Sigmoid colon (tissue), 6 donors: ENCODE measurements at regions not wholly inside any gene's neighbourhood (a gene's known extent, or its start where the extent isn't known, plus 50 kb on each side); places are given as distances from the start of the nearest gene placed in this dataset.

ENCODE experiments used
- DNase-seq: peaks from one replicate; pipeline ENCODE4 v3.0.0-alpha.2; 2019
- H3K27ac ChIP-seq, 4 donors: fragments of 200-600 bp; sonication (generic); one replicate each; pipeline ENCODE4 v1.5.1; 2016 to 2019; ENCODE audit warnings: mild to moderate bottlenecking in 1 of 4
- H3K27me3 ChIP-seq, 3 donors: fragments of 200-600 bp; sonication (generic); one replicate each; pipeline ENCODE4 v1.5.1; 2019; ENCODE audit warnings: mild to moderate bottlenecking in 1 of 3
- H3K36me3 ChIP-seq, 4 donors: fragments of 200-600 bp; sonication (generic); one replicate each; pipeline ENCODE4 v1.5.1; 2016 to 2019
- H3K4me1 ChIP-seq, 4 donors: fragments of 200-600 bp; sonication (generic); one replicate each; pipeline ENCODE4 v1.5.1; 2017 to 2019
- H3K4me3 ChIP-seq, 4 donors: fragments of 200-600 bp; sonication (generic); one replicate each; pipeline ENCODE4 v1.5.1; 2017 to 2019; ENCODE audit warnings: mild to moderate bottlenecking in 2 of 4, moderate library complexity in 1 of 4
- H3K9me3 ChIP-seq, 4 donors: fragments of 200-600 bp in 3 of 4; sonication (generic) in 3 of 4; one replicate each; pipeline versions ENCODE4 v1.5.1 to v1.6.1; 2013 to 2019
- EP300 ChIP-seq, 4 donors: sonication (generic); formaldehyde crosslinking; IDR thresholded peaks; one replicate each; pipeline ENCODE4 v1.6.1; 2017; ENCODE audit warnings: antibody characterized with exemption in 4 of 4
- POLR2A ChIP-seq, 2 donors: fragments of 450-650 bp; IDR thresholded peaks; one replicate each; pipeline ENCODE4 v1.6.1; 2016; ENCODE audit warnings: antibody characterized with exemption in 2 of 2, mild to moderate bottlenecking in 2 of 2, moderate library complexity in 2 of 2
- POLR2AphosphoS5 ChIP-seq, 4 donors: sonication (generic); formaldehyde crosslinking; IDR thresholded peaks; one replicate each; pipeline ENCODE4 v1.6.1; 2017; ENCODE audit warnings: antibody characterized with exemption in 4 of 4
- WGBS, 2 donors: extraction: QIAGEN DNeasy Blood & Tissue Kit; methylation state at CpG; one replicate each; pipeline ENCODE4 v1.1.7; 2013; 5-methylcytosine and 5-hydroxymethylcytosine counted together
- intact Hi-C: fragments of 100-400 bp; cut with DNase I; formaldehyde crosslinking; loops from one replicate; pipeline ENCODE4 v1.15.1; 2023
- TF ChIP-seq, protein P1 (sequence below), 4 experiments: fragments of 450-650 bp in 3 of 4; fragments of 200-600 bp in 1 of 4; IDR thresholded peaks; one replicate each; pipeline ENCODE4 v1.5.1; 2016 to 2019; ENCODE audit warnings: antibody characterized with exemption in 4 of 4, mild to moderate bottlenecking in 3 of 4, moderate library complexity in 2 of 4
- donor health status: healthy with polysubstance abuse.
- donor health status: healthy.

DNA sequence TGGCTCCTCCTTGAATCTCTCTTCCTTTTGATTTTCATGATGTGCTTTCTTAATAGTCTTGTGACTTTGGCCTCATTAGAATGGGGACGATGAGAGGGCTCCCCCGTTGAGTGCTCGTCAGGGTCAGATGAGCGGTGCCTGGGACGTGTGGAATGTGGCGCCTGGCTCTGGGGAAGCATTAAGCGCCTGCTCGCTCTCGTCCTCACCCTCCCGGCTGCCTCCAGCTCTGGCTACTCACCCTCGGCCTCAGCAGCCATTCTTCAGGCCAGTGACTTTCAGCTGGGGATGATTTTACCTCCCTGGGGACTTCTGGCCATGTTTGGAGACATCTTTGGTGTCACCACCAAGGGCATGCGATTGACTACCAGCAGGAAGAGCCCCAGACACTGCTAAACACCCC, 69.7 kb downstream of the RPS6KA4 start:
- DNase-seq = no peak

GRCh38 chr11:64429970-64430369, 71.0 kb downstream of the RPS6KA4 start:
- TF ChIP-seq POLR2A (IDR thresholded peaks at IDR 0.05) = no peak
- TF ChIP-seq, protein P1, sequence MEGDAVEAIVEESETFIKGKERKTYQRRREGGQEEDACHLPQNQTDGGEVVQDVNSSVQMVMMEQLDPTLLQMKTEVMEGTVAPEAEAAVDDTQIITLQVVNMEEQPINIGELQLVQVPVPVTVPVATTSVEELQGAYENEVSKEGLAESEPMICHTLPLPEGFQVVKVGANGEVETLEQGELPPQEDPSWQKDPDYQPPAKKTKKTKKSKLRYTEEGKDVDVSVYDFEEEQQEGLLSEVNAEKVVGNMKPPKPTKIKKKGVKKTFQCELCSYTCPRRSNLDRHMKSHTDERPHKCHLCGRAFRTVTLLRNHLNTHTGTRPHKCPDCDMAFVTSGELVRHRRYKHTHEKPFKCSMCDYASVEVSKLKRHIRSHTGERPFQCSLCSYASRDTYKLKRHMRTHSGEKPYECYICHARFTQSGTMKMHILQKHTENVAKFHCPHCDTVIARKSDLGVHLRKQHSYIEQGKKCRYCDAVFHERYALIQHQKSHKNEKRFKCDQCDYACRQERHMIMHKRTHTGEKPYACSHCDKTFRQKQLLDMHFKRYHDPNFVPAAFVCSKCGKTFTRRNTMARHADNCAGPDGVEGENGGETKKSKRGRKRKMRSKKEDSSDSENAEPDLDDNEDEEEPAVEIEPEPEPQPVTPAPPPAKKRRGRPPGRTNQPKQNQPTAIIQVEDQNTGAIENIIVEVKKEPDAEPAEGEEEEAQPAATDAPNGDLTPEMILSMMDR (IDR thresholded peaks at IDR 0.05) = no peak
- no peak for TF ChIP-seq POLR2AphosphoS5 (IDR thresholded peaks at IDR 0.05)
- no peak for TF ChIP-seq EP300 (IDR thresholded peaks at IDR 0.05)
- 90 to 93% methylated on average over 12 of the region's 12 CpGs for WGBS, 2 donors
- Histone ChIP-seq H3K27me3 (no peaks in the 10 kb centered on the region), H3K27ac (no peak overlapping the region), H3K9me3 (peaks cover 0 to 3% (median 0%) of the 10 kb centered on the region in 4 donors), H3K36me3 (no peaks in the 10 kb centered on the region), H3K4me3 (no peak overlapping the region), H3K4me1 (no peaks in the 10 kb centered on the region)
- DNase-seq = no peak
- intact Hi-C loops = no loop called here

More for the DNA sequence above, 69.7 kb downstream of the RPS6KA4 start:
- no peak overlapping the region for H3K27ac ChIP-seq
- no peak for TF ChIP-seq POLR2AphosphoS5 (IDR thresholded peaks at IDR 0.05)
- no peak for TF ChIP-seq POLR2A (IDR thresholded peaks at IDR 0.05)
- TF ChIP-seq EP300 (IDR thresholded peaks at IDR 0.05) = no peak
- no peaks in the 10 kb centered on the region for H3K36me3 ChIP-seq
- H3K4me3 ChIP-seq = no peak overlapping the region
- intact Hi-C loops = no loop called here
- 76 to 79% methylated on average over 12 of the region's 12 CpGs for WGBS, 2 donors
- no peaks in the 10 kb centered on the region for H3K4me1 ChIP-seq
- H3K9me3 ChIP-seq = peaks cover 0 to 3% (median 0%) of the 10 kb centered on the region in 4 donors
- no peaks in the 10 kb centered on the region for H3K27me3 ChIP-seq

GRCh38 chr11:64430645-64431044, 71.7 kb downstream of the RPS6KA4 start:
- intact Hi-C loops = no loop called here
- TF ChIP-seq POLR2AphosphoS5 (IDR thresholded peaks at IDR 0.05) = no peak
- no peak for TF ChIP-seq POLR2A (IDR thresholded peaks at IDR 0.05)
- TF ChIP-seq, protein P1 (IDR thresholded peaks at IDR 0.05) = no peak
- TF ChIP-seq EP300 (IDR thresholded peaks at IDR 0.05) = no peak
- H3K27me3 ChIP-seq = no peaks in the 10 kb centered on the region
- no peak overlapping the region for H3K27ac ChIP-seq
- WGBS, 2 donors = 84% methylated on average over 18 of the region's 18 CpGs
- peaks cover 0 to 3% (median 0%) of the 10 kb centered on the region in 4 donors for H3K9me3 ChIP-seq
- no peaks in the 10 kb centered on the region for H3K36me3 ChIP-seq
- H3K4me1 ChIP-seq = no peaks in the 10 kb centered on the region
- DNase-seq = no peak
- no peak overlapping the region for H3K4me3 ChIP-seq

DNA sequence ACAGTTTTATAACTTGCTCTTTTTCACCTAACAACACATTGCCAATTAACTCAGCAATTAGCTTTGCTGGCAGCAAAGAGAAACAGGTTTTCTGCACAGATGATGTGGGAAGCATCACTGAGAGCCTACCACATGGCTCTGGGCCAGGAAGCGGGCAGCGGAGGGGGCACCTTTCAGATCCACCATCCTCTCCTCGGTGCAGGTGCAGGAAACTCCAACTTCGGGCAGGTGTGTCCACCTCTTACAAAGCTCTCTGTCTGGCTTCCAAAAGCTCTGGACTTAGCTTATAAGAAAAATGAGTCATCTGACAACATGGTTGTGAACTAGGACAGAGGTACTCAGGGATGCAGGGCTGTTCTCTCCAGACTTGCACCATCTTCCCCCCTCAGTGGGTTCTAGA, 77.0 kb downstream of the RPS6KA4 start:
- peak; percentile 32 for DNase-seq
- Histone ChIP-seq H3K36me3 (no peaks in the 10 kb centered on the region), H3K4me1 (no peaks in the 10 kb centered on the region), H3K27ac (no peak overlapping the region), H3K9me3 (peaks cover 0 to 3% (median 0%) of the 10 kb centered on the region in 4 donors), H3K27me3 (peaks cover 0 to 5% (median 0%) of the 10 kb centered on the region in 3 donors), H3K4me3 (no peak overlapping the region)
- TF ChIP-seq POLR2A (IDR thresholded peaks at IDR 0.05) = no peak
- TF ChIP-seq EP300 (IDR thresholded peaks at IDR 0.05) = no peak
- TF ChIP-seq POLR2AphosphoS5 (IDR thresholded peaks at IDR 0.05) = no peak
- TF ChIP-seq, protein P1 (IDR thresholded peaks at IDR 0.05) = no peak
- intact Hi-C loops = no loop called here
- 20 to 47% methylated on average over 4 of the region's 4 CpGs for WGBS, 2 donors

- Histone ChIP-seq H3K4me1 (no peaks in the 10 kb centered on the region), H3K4me3 (no peak overlapping the region), H3K27ac (no peak overlapping the region), H3K36me3 (no peaks in the 10 kb centered on the region), H3K27me3 (peaks cover 0 to 5% (median 0%) of the 10 kb centered on the region in 3 donors), H3K9me3 (no peaks in the 10 kb centered on the region)
- TF ChIP-seq POLR2AphosphoS5 (IDR thresholded peaks at IDR 0.05) = no peak
- TF ChIP-seq, protein P1 (IDR thresholded peaks at IDR 0.05) = no peak
- TF ChIP-seq EP300 (IDR thresholded peaks at IDR 0.05) = no peak
- TF ChIP-seq POLR2A (IDR thresholded peaks at IDR 0.05) = no peak
- peak; percentile 40 for DNase-seq
- intact Hi-C loops = no loop called here
- WGBS, 2 donors = 78 to 83% methylated on average over 7 of the region's 7 CpGs
Measured at GRCh38 chr11:64437426-64437825, 78.5 kb downstream of the RPS6KA4 start.
